HG03280 (cell line): ENCODE measurements at regions not wholly inside any gene's neighbourhood (a gene's known extent, or its start where the extent isn't known, plus 50 kb on each side); places are given as distances from the start of the nearest gene placed in this dataset.
"Not testable (repeated sequence)": the region's sequence is repeated elsewhere in the genome, so short reads cannot be mapped to it uniquely, and the experiment has no call there.

Experiments
- ATAC-seq: cut with Tn5 transposase; IDR thresholded peaks from one replicate; pipeline ENCODE4 v1.9.1; 2021; ENCODE audit warnings: mild to moderate bottlenecking, moderate library complexity; ENCODE audit not compliant: unreplicated experiment

GRCh38 chr3:115384381-115384780, 237.3 kb upstream of the ZBTB20 start:
- no peak for ATAC-seq

- ATAC-seq = no peak
These were observed 237.3 kb upstream of the GAP43 start for GRCh38 chr3:115385774-115386730.

- ATAC-seq = no peak
These were observed 235.1 kb upstream of the GAP43 start for GRCh38 chr3:115388166-115388565.

- no peak for ATAC-seq
These were observed 234.5 kb upstream of the GAP43 start for GRCh38 chr3:115388811-115389210.

- ATAC-seq = no peak
These were observed 226.5 kb upstream of the GAP43 start for GRCh38 chr3:115396801-115397200.

GRCh38 chr3:115397433-115397832, 225.9 kb upstream of the GAP43 start:
- ATAC-seq = no peak

GRCh38 chr3:115398506-115398905, 224.8 kb upstream of the GAP43 start:
- ATAC-seq = no peak

GRCh38 chr3:115399750-115400149, 223.6 kb upstream of the GAP43 start:
- no peak for ATAC-seq

- no peak for ATAC-seq
These were observed 222.0 kb upstream of the GAP43 start for GRCh38 chr3:115401298-115401697.

- ATAC-seq = no peak
These were observed 221.3 kb upstream of the GAP43 start for GRCh38 chr3:115401851-115402501.

GRCh38 chr3:115402651-115403050, 220.7 kb upstream of the GAP43 start:
- no peak for ATAC-seq

- no peak for ATAC-seq
These were observed 219.5 kb upstream of the GAP43 start for GRCh38 chr3:115403786-115404185.

GRCh38 chr3:115409596-115409995, 213.7 kb upstream of the GAP43 start:
- ATAC-seq = no peak

- not testable (repeated sequence) for ATAC-seq
These were observed 208.7 kb upstream of the GAP43 start for GRCh38 chr3:115414610-115415009.

GRCh38 chr3:115415246-115415996, 207.9 kb upstream of the GAP43 start:
- no peak for ATAC-seq

- ATAC-seq = no peak
These were observed 204.7 kb upstream of the GAP43 start for GRCh38 chr3:115418583-115418982.

- ATAC-seq = no peak
These were observed 203.2 kb upstream of the GAP43 start for GRCh38 chr3:115420086-115420485.

- no peak for ATAC-seq
These were observed 200.1 kb upstream of the GAP43 start for GRCh38 chr3:115423170-115423569.

GRCh38 chr3:115428841-115429240, 194.5 kb upstream of the GAP43 start:
- no peak for ATAC-seq

GRCh38 chr3:115436767-115437301, 186.5 kb upstream of the GAP43 start:
- ATAC-seq = no peak

GRCh38 chr3:115438799-115439198, 184.5 kb upstream of the GAP43 start:
- ATAC-seq = no peak
